NB4 (cell line): ENCODE measurements at regions not wholly inside any gene's neighbourhood (a gene's known extent, or its start where the extent isn't known, plus 50 kb on each side); places are given as distances from the start of the nearest gene placed in this dataset.

Experiments
- CTCF ChIP-seq: IDR thresholded peaks from one replicate; pipeline ENCODE4 v1.5.1; 2012; ENCODE audit warnings: low read depth, low read length
- POLR2A ChIP-seq: IDR thresholded peaks from 2 replicates; pipeline ENCODE4 v1.6.1; 2011; ENCODE audit warnings: mild to moderate bottlenecking; ENCODE audit not compliant: insufficient read length; ENCODE audit errors: extremely low read depth

GRCh38 chr18:28794459-28795245 is 617.7 kb upstream of the CDH2 start:
- no peak for TF ChIP-seq CTCF
- no peak for TF ChIP-seq POLR2A
